ENCODE measurements at regions not wholly inside any gene's neighbourhood (a gene's known extent, or its start where the extent isn't known, plus 50 kb on each side); places are given as distances from the start of the nearest gene placed in this dataset.

DNA sequence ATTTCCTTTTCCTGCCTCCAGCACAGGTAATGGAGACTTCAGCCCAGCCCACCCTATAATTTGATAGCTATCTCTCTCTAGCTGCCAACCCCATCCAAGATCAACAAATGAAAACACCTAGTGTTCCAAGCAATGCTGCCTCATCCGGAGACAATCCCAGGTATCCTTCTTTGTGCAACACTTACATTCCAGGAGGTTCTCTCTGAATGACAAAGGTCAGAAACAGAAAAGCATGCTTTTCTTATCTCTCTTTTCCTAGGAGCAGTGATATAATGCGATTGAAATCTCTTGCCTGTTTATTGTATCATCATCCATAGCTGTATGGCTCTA, 699.3 kb downstream of the INHBA start:
- no peak overlapping the region for H3K4me3 ChIP-seq
- no peak overlapping the region for H3K27ac ChIP-seq
- DNase-seq (ENCODE audit: low read depth in 1 of 2, low spot score in 1 of 2) = peak in 1 of 2 experiments; percentile 6
- 22% methylated on average over 2 of the region's 2 CpGs for WGBS (ENCODE audit: missing lambda C conversion rate)
- POLR2A ChIA-PET = no interaction called here
- H3K4me2 ChIP-seq = no peak overlapping the region
- TF ChIP-seq ZFP36 (IDR thresholded peaks at IDR 0.05; ENCODE audit: borderline replicate concordance, partially characterized antibody) (no peak), KDM5A (IDR thresholded peaks at IDR 0.05) (no peak), ZSCAN20 (CRISPR knock-in tag; IDR thresholded peaks at IDR 0.05) (no peak), TFCP2L1 (CRISPR knock-in tag; IDR thresholded peaks at IDR 0.05) (no peak), EHF (CRISPR knock-in tag; IDR thresholded peaks at IDR 0.05) (no peak), JUN (IDR thresholded peaks at IDR 0.05) (no peak), BHLHE40 (IDR thresholded peaks at IDR 0.05; ENCODE audit: low read depth, low read length) (no peak)
- TF ChIP-seq, protein P1, sequence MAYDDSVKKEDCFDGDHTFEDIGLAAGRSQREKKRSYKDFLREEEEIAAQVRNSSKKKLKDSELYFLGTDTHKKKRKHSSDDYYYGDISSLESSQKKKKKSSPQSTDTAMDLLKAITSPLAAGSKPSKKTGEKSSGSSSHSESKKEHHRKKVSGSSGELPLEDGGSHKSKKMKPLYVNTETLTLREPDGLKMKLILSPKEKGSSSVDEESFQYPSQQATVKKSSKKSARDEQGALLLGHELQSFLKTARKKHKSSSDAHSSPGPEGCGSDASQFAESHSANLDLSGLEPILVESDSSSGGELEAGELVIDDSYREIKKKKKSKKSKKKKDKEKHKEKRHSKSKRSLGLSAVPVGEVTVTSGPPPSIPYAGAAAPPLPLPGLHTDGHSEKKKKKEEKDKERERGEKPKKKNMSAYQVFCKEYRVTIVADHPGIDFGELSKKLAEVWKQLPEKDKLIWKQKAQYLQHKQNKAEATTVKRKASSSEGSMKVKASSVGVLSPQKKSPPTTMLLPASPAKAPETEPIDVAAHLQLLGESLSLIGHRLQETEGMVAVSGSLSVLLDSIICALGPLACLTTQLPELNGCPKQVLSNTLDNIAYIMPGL (CRISPR knock-in tag; IDR thresholded peaks at IDR 0.05; ENCODE audit: borderline replicate concordance) = no peak
- CTCF ChIA-PET = interaction anchor here (0.6 to 1.8 kb wide), 8 partner anchors 8 to 268 kb away, joined by 3 to 7 read pairs (median 3); no protein-coding TSS in a partner anchor
- H3K9me3 ChIP-seq = no peaks in the 10 kb centered on the region; the same call in 2 of the 3 replicates
- ATAC-seq = no peak
- FAIRE-seq = no peak
- H3K4me1 ChIP-seq = peaks cover 30% of the 10 kb centered on the region

DNA sequence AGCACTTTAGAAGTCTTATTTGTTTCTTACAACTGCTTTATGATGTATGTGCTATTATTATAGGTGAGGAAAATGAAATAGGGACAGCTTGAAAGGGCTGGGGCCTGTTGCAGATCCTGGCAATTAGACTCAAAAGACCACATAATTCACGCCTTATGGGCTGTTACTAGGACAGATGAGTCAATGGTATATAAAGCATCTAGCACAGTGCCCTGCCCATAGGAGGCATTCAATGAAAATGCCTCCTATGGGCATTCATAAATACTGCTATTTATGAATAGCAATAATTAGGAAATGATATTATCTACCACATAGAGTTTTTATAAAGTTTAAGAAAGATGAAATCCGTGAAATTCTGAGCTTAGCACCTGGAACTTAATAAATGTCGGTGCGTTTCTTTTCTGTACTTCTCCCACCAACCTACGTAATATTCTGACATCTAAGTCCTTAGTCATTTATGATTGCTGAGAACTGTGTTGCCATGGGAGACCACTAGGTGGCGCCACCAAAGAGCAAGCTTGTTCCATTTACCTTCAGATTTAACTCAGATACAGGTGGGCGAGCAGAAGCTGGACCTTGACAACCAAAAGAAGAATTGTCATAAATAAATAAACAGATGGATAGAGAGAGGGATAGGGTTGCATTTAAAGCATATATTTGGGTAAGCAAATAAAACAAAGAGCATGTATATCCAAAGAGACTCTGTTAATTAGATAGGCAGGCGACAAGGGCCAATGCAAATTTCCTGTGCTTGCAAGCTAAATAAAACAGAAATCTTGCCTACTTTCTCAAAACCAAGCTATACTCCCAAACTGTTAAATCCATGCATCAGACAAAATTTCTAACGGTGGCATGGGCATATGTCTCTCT, 699.9 kb downstream of the INHBA start:
- POLR2A ChIA-PET = no interaction called here
- Histone ChIP-seq H3K4me2 (no peak overlapping the region), H3K4me3 (no peak overlapping the region), H3K4me1 (peaks cover 30% of the 10 kb centered on the region), H3K9me3 (no peaks in the 10 kb centered on the region; the same call in 2 of the 3 replicates), H3K27ac (no peak overlapping the region)
- ATAC-seq = no peak
- 37% methylated on average over 9 of the region's 9 CpGs for WGBS (ENCODE audit: missing lambda C conversion rate)
- CTCF ChIA-PET = interaction anchor here (0.6 to 1.8 kb wide), 8 partner anchors 9 to 269 kb away, joined by 3 to 7 read pairs (median 3); no protein-coding TSS in a partner anchor
- TF ChIP-seq, protein P2, sequence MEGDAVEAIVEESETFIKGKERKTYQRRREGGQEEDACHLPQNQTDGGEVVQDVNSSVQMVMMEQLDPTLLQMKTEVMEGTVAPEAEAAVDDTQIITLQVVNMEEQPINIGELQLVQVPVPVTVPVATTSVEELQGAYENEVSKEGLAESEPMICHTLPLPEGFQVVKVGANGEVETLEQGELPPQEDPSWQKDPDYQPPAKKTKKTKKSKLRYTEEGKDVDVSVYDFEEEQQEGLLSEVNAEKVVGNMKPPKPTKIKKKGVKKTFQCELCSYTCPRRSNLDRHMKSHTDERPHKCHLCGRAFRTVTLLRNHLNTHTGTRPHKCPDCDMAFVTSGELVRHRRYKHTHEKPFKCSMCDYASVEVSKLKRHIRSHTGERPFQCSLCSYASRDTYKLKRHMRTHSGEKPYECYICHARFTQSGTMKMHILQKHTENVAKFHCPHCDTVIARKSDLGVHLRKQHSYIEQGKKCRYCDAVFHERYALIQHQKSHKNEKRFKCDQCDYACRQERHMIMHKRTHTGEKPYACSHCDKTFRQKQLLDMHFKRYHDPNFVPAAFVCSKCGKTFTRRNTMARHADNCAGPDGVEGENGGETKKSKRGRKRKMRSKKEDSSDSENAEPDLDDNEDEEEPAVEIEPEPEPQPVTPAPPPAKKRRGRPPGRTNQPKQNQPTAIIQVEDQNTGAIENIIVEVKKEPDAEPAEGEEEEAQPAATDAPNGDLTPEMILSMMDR (IDR thresholded peaks at IDR 0.05) = peak; percentile 39
- TF ChIP-seq SMC3 (IDR thresholded peaks at IDR 0.05) (peak; percentile 26; the same call in 1 of the 3 replicates), RARB (CRISPR knock-in tag; IDR thresholded peaks at IDR 0.05) (no peak), RAD21 (conservative IDR thresholded peaks at IDR 0.05 in 1 of 2, IDR thresholded peaks at IDR 0.05 in 1 of 2) (peak; percentile 21 to 34; a peak in 2 of 5 replicates)
- no peak for FAIRE-seq
- DNase-seq (ENCODE audit: low read depth in 1 of 2, low spot score in 1 of 2) = peak in 1 of 2 experiments; percentile 49

DNA sequence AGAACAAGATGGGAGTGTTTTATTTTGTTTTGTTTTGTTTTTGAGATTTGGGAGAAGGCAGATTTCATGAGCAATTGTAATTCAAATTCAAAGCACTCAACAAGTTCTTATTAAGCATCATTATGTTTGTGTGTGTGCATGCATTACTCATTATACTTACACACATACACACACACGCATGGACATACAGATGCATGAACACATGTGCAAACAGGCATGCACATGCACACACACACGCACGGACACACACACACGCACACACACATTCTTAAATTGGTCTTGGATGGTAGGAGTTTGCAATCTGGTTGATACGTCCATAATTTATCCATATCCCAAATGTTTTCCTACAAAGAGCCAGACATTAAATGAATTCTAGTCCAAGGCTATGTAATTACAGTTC, 702.8 kb downstream of the INHBA start:
- Histone ChIP-seq H3K27ac (no peak overlapping the region), H3K4me1 (peaks cover 11% of the 10 kb centered on the region), H3K4me2 (no peak overlapping the region), H3K4me3 (no peak overlapping the region), H3K9me3 (no peaks in the 10 kb centered on the region; the same call in 2 of the 3 replicates)
- FAIRE-seq = no peak
- no peak for DNase-seq (ENCODE audit: low read depth in 1 of 2, low spot score in 1 of 2)
- no peak for ATAC-seq
- no peak for TF ChIP-seq MAFK (IDR thresholded peaks at IDR 0.05; ENCODE audit: partially characterized antibody)
- TF ChIP-seq BHLHE40 (IDR thresholded peaks at IDR 0.05; ENCODE audit: low read depth, low read length) = no peak
- TF ChIP-seq RAD21 (conservative IDR thresholded peaks at IDR 0.05 in 1 of 2, IDR thresholded peaks at IDR 0.05 in 1 of 2) = no peak
- no peak for TF ChIP-seq TP53 (CRISPR knock-in tag; IDR thresholded peaks at IDR 0.05)
- TF ChIP-seq, protein P3, sequence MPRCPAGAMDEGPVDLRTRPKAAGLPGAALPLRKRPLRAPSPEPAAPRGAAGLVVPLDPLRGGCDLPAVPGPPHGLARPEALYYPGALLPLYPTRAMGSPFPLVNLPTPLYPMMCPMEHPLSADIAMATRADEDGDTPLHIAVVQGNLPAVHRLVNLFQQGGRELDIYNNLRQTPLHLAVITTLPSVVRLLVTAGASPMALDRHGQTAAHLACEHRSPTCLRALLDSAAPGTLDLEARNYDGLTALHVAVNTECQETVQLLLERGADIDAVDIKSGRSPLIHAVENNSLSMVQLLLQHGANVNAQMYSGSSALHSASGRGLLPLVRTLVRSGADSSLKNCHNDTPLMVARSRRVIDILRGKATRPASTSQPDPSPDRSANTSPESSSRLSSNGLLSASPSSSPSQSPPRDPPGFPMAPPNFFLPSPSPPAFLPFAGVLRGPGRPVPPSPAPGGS (IDR thresholded peaks at IDR 0.05) = no peak
- no peak for TF ChIP-seq CBX8 (IDR thresholded peaks at IDR 0.05)
- WGBS (ENCODE audit: missing lambda C conversion rate) = 30% methylated on average over 5 of the region's 5 CpGs
- ChIA-PET POLR2A (no interaction called here), CTCF (no interaction called here)

All from A549 (cell line).